ENCODE measurements at regions not wholly inside any gene's neighbourhood (a gene's known extent, or its start where the extent isn't known, plus 50 kb on each side); places are given as distances from the start of the nearest gene placed in this dataset.
"Not testable (repeated sequence)": the region's sequence is repeated elsewhere in the genome, so short reads cannot be mapped to it uniquely, and the experiment has no call there.

DNA sequence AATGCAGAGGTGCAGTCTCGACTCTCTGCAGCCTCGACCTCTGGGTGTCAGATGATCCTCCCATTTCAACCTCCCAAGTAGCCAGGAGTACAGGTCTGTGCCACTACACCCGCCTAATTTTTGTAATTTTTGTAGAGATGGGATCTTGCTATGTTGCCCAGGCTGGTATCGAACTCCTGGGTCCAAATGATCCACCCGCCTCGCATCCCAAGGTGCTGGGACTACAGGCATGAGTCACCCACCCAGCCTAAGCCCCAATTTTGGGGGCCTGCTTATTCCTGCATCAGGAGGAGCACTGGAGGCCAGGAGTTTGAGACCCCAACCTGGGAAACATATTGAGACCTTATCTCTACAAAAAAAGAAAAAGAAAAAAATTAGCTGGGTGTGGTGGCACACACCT lies 80.1 kb upstream of the ADGRE5 start:
- Mint-ChIP-seq H3K4me1 (ENCODE audit: unreplicated experiment) (peaks cover 2% of the 10 kb centered on the region), H3K27me3 (ENCODE audit: unreplicated experiment) (no peaks in the 10 kb centered on the region), H3K9me3 (ENCODE audit: unreplicated experiment) (no peaks in the 10 kb centered on the region), H3K27ac (ENCODE audit: unreplicated experiment) (no peak overlapping the region), H3K4me3 (ENCODE audit: unreplicated experiment) (no peak overlapping the region), H3K36me3 (ENCODE audit: unreplicated experiment) (no peaks in the 10 kb centered on the region)
- TF ChIP-seq, protein P1, sequence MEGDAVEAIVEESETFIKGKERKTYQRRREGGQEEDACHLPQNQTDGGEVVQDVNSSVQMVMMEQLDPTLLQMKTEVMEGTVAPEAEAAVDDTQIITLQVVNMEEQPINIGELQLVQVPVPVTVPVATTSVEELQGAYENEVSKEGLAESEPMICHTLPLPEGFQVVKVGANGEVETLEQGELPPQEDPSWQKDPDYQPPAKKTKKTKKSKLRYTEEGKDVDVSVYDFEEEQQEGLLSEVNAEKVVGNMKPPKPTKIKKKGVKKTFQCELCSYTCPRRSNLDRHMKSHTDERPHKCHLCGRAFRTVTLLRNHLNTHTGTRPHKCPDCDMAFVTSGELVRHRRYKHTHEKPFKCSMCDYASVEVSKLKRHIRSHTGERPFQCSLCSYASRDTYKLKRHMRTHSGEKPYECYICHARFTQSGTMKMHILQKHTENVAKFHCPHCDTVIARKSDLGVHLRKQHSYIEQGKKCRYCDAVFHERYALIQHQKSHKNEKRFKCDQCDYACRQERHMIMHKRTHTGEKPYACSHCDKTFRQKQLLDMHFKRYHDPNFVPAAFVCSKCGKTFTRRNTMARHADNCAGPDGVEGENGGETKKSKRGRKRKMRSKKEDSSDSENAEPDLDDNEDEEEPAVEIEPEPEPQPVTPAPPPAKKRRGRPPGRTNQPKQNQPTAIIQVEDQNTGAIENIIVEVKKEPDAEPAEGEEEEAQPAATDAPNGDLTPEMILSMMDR (IDR thresholded peaks at IDR 0.05), result no peak
- no peak for DNase-seq (ENCODE audit: extremely low spot score, unreplicated experiment)

DNA sequence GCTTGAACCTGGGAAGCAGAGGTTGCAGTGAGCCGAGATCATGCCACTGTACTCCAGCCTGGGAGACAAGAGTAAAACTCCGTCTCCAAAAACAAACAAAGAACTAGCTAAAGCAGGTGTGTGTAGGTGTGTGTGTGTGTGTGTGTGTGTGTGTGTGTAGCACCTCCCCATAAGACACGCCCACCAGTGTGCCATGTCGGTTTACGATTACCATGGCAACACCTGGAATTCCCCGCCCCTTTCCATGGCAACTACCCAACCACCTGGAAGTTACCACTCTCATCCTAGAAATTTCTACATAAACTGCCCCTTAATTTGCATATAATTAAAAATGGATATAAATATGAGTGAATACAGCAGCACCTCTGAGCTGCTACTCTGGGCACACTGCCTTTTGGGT lies 80.9 kb upstream of the ADGRE5 start:
- DNase-seq (ENCODE audit: extremely low spot score, unreplicated experiment), result no peak
- Mint-ChIP-seq H3K36me3 (ENCODE audit: unreplicated experiment) (no peaks in the 10 kb centered on the region), H3K9me3 (ENCODE audit: unreplicated experiment) (no peaks in the 10 kb centered on the region), H3K27ac (ENCODE audit: unreplicated experiment) (no peak overlapping the region), H3K4me1 (ENCODE audit: unreplicated experiment) (peaks cover 2% of the 10 kb centered on the region), H3K27me3 (ENCODE audit: unreplicated experiment) (no peaks in the 10 kb centered on the region), H3K4me3 (ENCODE audit: unreplicated experiment) (no peak overlapping the region)
- TF ChIP-seq, protein P1 (IDR thresholded peaks at IDR 0.05), result no peak

DNA sequence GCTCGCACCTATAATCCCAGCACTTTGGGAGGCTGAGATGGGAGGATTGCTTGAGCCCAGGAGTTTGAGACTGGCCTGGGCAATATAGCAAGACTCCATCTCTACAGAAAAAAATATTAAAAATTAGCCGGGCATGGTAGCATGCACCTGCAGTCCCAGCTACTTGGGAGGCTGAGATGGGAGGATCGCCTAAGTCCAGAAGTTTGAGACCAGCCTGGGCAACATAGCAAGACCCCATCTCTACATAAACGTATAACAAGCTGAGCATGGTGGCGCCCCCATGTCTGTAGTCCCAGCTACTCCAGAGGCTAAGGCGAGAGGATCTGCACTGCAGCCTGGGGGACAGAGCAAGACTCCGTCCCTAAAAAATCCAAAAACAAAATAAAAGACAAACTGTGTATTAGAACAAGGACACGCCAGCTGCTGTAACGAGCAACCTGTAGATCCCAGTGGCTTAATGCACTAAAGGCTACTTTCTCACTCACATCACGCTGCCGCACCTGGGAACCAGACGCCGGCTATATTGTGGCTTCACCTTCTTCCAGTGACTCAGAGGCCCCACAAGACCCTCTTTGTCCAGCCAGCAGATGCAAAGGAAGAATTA lies 81.9 kb upstream of the ADGRE5 start:
- H3K27ac Mint-ChIP-seq (ENCODE audit: unreplicated experiment); H3K4me1 Mint-ChIP-seq (ENCODE audit: unreplicated experiment); H3K9me3 Mint-ChIP-seq (ENCODE audit: unreplicated experiment); H3K36me3 Mint-ChIP-seq (ENCODE audit: unreplicated experiment); H3K4me3 Mint-ChIP-seq (ENCODE audit: unreplicated experiment); H3K27me3 Mint-ChIP-seq (ENCODE audit: unreplicated experiment); DNase-seq (ENCODE audit: extremely low spot score, unreplicated experiment): not testable (repeated sequence)

DNA sequence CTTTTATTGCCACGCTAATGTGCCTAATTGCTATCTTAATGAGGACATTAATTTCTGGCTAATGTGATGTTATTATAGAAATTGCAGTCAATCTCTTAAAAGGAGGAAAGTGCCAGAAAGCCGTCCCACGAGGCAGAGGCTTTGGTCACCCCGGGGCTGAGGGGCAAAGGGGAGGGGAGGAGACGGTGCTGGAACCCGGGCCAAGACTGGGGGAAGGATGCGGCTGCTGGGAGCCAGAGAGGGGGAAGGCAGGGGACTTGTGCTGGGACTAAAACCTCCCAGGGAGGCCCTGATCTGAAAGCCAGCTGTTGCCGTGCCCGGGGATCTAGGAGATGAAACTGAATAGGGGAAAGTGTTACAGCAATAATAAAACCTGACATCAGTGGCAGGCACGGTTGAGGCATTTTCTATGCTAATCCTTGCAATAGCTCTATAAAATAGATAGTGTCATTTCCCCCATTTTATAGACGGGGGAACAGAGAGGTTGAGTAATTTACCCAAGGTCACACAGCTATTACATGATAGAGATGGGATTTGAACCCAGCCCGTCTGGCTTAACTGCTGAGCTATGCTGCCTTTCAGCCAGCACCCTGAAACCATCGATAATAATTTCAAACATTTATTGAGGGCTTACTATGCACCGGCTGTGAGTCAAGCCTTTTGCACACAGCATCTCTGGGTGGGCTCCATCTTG lies 83.2 kb upstream of the ADGRE5 start:
- not testable (repeated sequence) for H3K9me3 Mint-ChIP-seq (ENCODE audit: unreplicated experiment); H3K27me3 Mint-ChIP-seq (ENCODE audit: unreplicated experiment); H3K4me3 Mint-ChIP-seq (ENCODE audit: unreplicated experiment); H3K27ac Mint-ChIP-seq (ENCODE audit: unreplicated experiment); H3K36me3 Mint-ChIP-seq (ENCODE audit: unreplicated experiment); H3K4me1 Mint-ChIP-seq (ENCODE audit: unreplicated experiment); DNase-seq (ENCODE audit: extremely low spot score, unreplicated experiment)

DNA sequence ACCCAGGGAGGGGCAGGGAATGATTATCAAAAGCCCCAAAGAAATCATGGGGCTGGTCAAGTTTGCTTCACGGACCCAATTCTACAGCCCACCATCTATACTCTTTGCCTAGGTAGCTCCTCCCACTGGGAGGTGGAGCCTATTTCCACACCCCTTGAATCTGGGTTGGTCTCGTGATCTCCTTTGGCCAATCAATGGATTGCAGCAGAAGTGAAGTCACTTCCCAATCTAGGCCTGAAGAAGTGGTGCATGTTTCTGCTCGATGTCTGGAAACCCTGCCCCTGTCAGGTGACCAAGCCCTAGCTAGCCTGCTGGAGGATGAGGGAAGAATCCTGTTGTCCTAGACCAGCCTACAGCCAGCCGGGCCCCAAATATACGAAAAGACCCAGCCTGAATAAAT lies 86.3 kb upstream of the ADGRE5 start:
- peaks cover 14% of the 10 kb centered on the region for H3K4me1 Mint-ChIP-seq (ENCODE audit: unreplicated experiment)
- H3K27ac Mint-ChIP-seq (ENCODE audit: unreplicated experiment); H3K27me3 Mint-ChIP-seq (ENCODE audit: unreplicated experiment); H3K4me3 Mint-ChIP-seq (ENCODE audit: unreplicated experiment); H3K36me3 Mint-ChIP-seq (ENCODE audit: unreplicated experiment); DNase-seq (ENCODE audit: extremely low spot score, unreplicated experiment); H3K9me3 Mint-ChIP-seq (ENCODE audit: unreplicated experiment): not testable (repeated sequence)

DNA sequence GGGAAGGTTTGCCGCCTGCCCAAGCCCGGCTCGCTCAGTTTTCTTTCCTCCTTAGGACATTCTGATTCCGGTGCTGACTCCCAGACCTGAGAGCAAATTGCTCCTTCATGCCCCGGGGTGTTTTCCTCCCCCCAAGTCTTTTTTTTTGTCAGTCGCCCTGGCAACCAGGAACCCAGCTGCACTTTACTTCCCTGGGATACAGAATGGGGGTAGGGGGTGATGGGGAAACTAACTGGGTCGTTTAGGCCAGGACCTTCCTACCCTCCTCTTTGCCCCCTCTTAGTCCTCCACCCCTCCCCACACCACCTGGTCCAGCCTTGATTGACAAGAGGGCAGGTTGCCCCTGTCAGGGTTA lies 87.5 kb upstream of the ADGRE5 start:
- peaks cover 14% of the 10 kb centered on the region for H3K4me1 Mint-ChIP-seq (ENCODE audit: unreplicated experiment)
- H3K27ac Mint-ChIP-seq (ENCODE audit: unreplicated experiment); H3K4me3 Mint-ChIP-seq (ENCODE audit: unreplicated experiment); DNase-seq (ENCODE audit: extremely low spot score, unreplicated experiment); H3K36me3 Mint-ChIP-seq (ENCODE audit: unreplicated experiment); H3K9me3 Mint-ChIP-seq (ENCODE audit: unreplicated experiment); H3K27me3 Mint-ChIP-seq (ENCODE audit: unreplicated experiment): not testable (repeated sequence)

DNA sequence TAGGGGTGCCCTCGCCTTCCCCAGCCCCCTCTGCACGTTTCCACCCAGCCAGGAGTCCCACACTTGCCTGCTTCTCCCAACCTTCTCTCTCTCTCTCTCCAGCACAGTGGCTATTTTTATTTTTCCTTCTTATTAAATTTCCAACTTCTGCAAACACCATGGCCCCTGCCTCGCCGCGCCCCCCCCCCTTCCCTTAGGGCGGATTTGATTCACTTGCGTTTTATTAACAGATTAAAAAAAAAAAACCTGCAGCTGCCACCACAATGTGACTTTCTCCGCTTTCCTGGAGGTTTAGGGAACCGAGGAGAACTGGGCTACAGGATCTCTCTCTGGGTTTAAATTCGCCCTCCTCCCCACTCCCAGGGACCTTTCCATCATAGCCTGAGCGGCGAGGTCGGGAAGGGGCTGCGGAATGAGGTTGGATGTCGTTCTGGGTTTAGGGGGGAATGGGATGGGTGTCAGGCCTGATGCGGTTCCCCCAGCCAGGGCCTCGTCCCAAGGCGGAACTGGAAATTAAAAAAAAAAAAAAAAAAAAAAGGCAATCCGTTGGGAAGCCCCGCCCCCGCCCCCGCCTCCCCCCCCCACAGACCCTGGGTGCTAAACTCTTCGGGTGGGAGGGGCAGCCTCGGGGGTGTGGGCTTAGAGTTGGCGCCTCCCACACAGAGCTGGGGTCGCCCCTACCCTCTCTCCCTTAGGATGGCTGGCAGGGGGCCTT lies 87.3 kb upstream of the ADGRL1 start:
- not testable (repeated sequence) for H3K36me3 Mint-ChIP-seq (ENCODE audit: unreplicated experiment); H3K27me3 Mint-ChIP-seq (ENCODE audit: unreplicated experiment); H3K9me3 Mint-ChIP-seq (ENCODE audit: unreplicated experiment); DNase-seq (ENCODE audit: extremely low spot score, unreplicated experiment); H3K27ac Mint-ChIP-seq (ENCODE audit: unreplicated experiment)
- Mint-ChIP-seq H3K4me1 (ENCODE audit: unreplicated experiment) (peaks cover 14% of the 10 kb centered on the region), H3K4me3 (ENCODE audit: unreplicated experiment) (peak overlapping the region; percentile 51)

DNA sequence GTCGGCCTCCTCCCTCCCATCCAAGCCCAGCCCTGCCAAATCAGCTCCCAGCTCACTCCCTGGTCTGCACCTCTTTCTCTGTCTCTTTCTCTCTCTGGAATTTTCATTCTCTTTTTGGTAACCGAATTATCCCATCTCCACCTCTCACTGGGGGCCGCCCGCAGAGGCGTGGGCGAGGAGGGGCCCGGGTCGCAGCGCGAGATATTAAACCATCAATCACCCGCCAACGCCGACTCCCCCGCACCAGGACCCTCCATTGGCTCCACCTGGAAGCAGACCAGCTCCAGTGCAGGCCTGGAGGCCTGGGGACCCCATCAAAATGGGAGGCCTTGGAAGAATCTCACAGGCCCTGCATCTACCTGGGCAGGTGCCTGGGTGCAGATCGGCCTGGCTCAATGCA lies 83.8 kb upstream of the ADGRL1 start:
- H3K4me3 Mint-ChIP-seq (ENCODE audit: unreplicated experiment); H3K27me3 Mint-ChIP-seq (ENCODE audit: unreplicated experiment); H3K36me3 Mint-ChIP-seq (ENCODE audit: unreplicated experiment); H3K27ac Mint-ChIP-seq (ENCODE audit: unreplicated experiment); DNase-seq (ENCODE audit: extremely low spot score, unreplicated experiment); H3K9me3 Mint-ChIP-seq (ENCODE audit: unreplicated experiment): not testable (repeated sequence)
- H3K4me1 Mint-ChIP-seq (ENCODE audit: unreplicated experiment), result peaks cover 21% of the 10 kb centered on the region

DNA sequence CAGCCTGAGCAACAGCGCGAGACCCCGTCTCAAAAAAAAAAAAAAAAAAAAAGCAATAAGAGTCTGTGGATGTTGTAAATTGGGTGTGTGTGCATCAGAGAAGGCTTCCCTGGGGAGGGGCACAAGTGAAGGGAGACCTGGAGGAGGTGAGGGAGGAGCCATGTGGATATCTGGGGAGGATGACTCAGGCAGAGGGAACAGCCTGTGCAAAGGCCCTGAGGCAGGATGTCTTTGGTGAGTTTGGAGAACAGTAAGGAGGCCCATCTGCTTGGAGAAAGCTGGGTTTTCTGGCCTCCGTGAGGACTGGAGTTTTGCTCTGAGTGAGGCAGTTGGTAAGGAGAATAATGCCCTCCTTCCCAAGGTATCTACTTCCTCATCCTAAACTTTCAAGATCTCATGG lies 81.9 kb upstream of the ADGRL1 start:
- H3K27me3 Mint-ChIP-seq (ENCODE audit: unreplicated experiment); H3K27ac Mint-ChIP-seq (ENCODE audit: unreplicated experiment); H3K4me3 Mint-ChIP-seq (ENCODE audit: unreplicated experiment); H3K9me3 Mint-ChIP-seq (ENCODE audit: unreplicated experiment); H3K36me3 Mint-ChIP-seq (ENCODE audit: unreplicated experiment); DNase-seq (ENCODE audit: extremely low spot score, unreplicated experiment): not testable (repeated sequence)
- H3K4me1 Mint-ChIP-seq (ENCODE audit: unreplicated experiment), result peaks cover 26% of the 10 kb centered on the region

DNA sequence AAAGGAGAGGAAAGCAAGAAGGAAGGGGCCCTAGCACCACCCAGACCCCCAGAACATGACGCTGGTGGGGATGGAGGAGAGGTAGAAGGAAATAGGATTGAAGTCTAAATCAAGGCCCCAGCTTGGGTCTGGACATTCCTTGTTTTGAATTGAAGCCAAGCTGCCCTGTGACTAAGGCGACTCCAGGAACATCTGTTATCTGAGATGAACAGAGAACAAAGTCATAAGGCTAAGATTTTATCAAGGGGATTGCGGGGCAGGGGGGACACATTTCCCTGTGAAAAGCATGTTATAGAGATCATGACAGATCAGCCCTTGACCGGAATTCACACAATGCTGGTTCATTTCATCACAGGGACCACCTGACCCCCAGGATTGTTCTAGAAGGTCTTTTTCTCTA lies 80.6 kb upstream of the ADGRL1 start:
- H3K9me3 Mint-ChIP-seq (ENCODE audit: unreplicated experiment), result not testable (repeated sequence)

More for the DNA sequence above, 80.6 kb upstream of the ADGRL1 start:
- H3K4me3 Mint-ChIP-seq (ENCODE audit: unreplicated experiment); H3K27me3 Mint-ChIP-seq (ENCODE audit: unreplicated experiment); H3K36me3 Mint-ChIP-seq (ENCODE audit: unreplicated experiment); DNase-seq (ENCODE audit: extremely low spot score, unreplicated experiment); H3K27ac Mint-ChIP-seq (ENCODE audit: unreplicated experiment): not testable (repeated sequence)
- H3K4me1 Mint-ChIP-seq (ENCODE audit: unreplicated experiment), result peaks cover 27% of the 10 kb centered on the region

Data from osteocyte (in vitro differentiated cells).